VCaP (cell line): ENCODE measurements at regions not wholly inside any gene's neighbourhood (a gene's known extent, or its start where the extent isn't known, plus 50 kb on each side); places are given as distances from the start of the nearest gene placed in this dataset.

Experiments used
- H3K27ac ChIP-seq: fragments of 450-650 bp; 2 replicates; pipeline ENCODE4 v1.5.1; 2017
- TF ChIP-seq, protein P1 (sequence below): fragments of 450-650 bp; conservative IDR thresholded peaks from 2 replicates; pipeline ENCODE4 v1.5.1; 2017; ENCODE audit warnings: mild to moderate bottlenecking, moderate library complexity

DNA sequence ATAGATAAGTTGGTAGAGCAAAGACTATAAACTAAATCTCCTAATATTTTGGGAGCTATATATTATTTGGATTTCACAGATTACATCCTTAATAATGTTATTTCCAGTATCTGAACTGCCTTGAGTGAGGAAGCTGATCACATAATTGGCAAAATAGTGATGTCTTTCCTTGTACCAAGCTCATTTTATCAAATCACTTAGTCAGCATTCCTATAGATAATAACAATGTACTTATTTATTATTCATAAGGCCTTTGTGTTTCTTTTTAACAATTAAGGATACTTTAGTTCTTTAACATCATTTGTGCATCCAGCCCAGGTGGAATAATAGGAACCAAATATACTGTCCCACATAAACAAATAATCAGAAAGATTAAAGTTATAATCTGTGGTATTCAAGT, 1093.6 kb downstream of the PCDH18 start:
- no peak overlapping the region for H3K27ac ChIP-seq
- TF ChIP-seq, protein P1, sequence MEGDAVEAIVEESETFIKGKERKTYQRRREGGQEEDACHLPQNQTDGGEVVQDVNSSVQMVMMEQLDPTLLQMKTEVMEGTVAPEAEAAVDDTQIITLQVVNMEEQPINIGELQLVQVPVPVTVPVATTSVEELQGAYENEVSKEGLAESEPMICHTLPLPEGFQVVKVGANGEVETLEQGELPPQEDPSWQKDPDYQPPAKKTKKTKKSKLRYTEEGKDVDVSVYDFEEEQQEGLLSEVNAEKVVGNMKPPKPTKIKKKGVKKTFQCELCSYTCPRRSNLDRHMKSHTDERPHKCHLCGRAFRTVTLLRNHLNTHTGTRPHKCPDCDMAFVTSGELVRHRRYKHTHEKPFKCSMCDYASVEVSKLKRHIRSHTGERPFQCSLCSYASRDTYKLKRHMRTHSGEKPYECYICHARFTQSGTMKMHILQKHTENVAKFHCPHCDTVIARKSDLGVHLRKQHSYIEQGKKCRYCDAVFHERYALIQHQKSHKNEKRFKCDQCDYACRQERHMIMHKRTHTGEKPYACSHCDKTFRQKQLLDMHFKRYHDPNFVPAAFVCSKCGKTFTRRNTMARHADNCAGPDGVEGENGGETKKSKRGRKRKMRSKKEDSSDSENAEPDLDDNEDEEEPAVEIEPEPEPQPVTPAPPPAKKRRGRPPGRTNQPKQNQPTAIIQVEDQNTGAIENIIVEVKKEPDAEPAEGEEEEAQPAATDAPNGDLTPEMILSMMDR = no peak

GRCh38 chr4:136424052-136424451, 1108.2 kb downstream of the PCDH18 start:
- TF ChIP-seq, protein P1 = no peak

GRCh38 chr4:136414981-136415380, 1117.3 kb downstream of the PCDH18 start:
- TF ChIP-seq, protein P1 = no peak
- no peak overlapping the region for H3K27ac ChIP-seq

More at GRCh38 chr4:136424052-136424451, 1108.2 kb downstream of the PCDH18 start:
- H3K27ac ChIP-seq = no peak overlapping the region

DNA sequence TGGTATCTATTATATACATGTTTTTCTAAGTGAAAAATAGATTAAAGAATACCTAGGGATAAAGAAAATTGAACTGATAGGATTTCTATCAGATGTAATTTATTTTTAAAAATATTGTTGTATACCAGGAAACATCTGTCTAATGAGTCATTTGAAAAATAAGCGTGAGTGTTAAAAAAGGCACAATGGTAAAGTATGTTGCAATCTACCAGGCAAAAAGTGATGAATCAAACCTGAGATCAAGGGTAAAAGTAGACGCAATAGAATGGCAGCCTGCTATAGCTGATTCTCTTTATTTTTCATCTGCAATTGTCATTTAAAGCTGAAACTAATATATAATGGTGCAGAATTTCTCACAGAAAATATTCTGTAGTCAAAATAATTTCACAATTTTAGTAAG, 1119.6 kb downstream of the PCDH18 start:
- no peak overlapping the region for H3K27ac ChIP-seq
- TF ChIP-seq, protein P1 = no peak

DNA sequence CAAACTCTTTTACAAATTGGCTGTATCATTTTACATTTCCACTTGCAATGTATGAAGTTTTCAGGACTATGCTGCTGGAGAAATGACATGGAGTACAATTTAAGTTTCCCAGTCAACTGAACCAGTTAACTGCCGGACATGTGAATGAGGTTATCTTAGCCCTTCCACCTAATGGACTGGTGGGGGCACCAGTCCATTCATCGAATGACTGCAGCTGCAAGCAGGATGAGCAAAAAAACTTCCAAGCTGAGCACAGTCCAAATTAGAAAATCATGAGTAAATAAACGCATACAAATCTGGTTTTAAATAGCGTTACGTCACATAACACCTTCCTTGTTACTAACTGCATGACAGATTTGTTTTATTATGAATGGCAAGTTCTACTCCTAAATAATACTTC, 1131.5 kb downstream of the PCDH18 start:
- TF ChIP-seq, protein P1 = no peak
- no peak overlapping the region for H3K27ac ChIP-seq

GRCh38 chr4:136395212-136395722, 1137.0 kb downstream of the PCDH18 start:
- TF ChIP-seq, protein P1 = no peak
- no peak overlapping the region for H3K27ac ChIP-seq

DNA sequence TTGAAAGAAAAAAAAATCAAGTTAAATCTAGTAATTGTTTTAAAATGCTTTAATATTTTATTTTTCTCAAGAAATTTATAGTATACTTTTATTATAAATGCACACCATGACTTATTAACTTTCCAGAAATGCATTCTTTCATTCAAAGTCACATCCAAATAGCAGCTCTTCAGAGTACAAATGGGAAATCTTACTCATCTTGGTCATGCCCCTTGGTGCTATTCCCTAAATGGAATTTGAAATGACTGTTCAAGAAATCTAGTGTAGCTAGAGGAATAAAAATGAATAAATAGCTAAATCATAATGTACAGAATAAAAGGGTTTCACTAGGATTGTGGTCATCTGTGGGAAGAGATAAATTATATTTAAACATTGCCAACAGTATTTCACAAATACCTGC, 1139.7 kb downstream of the PCDH18 start:
- TF ChIP-seq, protein P1 = no peak
- no peak overlapping the region for H3K27ac ChIP-seq
